BJ (cell line): ENCODE measurements at regions not wholly inside any gene's neighbourhood (a gene's known extent, or its start where the extent isn't known, plus 50 kb on each side); places are given as distances from the start of the nearest gene placed in this dataset.

ENCODE experiments used
- CTCF ChIA-PET: fragments of 350-600 bp; formaldehyde crosslinking; extraction: SDS; loops from one replicate; lab custom pipeline; 2021; ENCODE audit warnings: antibody characterized with exemption, inconsistent platforms; lab: Yijun Ruan, JAX
- POLR2A ChIA-PET: fragments of 300-600 bp; sonication (Branson Sonifier 250); formaldehyde crosslinking; extraction: SDS; loops from one replicate; lab custom pipeline; 2021; ENCODE audit warnings: antibody characterized with exemption; lab: Charles Lee
- DNase-seq: peaks from one replicate; pipeline ENCODE4 v3.0.0-alpha.2; 2011; ENCODE audit warnings: low read depth
- H3K27me3 ChIP-seq: 2 replicates; pipeline ENCODE4 v1.6.0; 2011; ENCODE audit warnings: low read length; ENCODE audit not compliant: control insufficient read depth, insufficient read depth
- H3K36me3 ChIP-seq: 2 replicates; pipeline ENCODE4 v1.5.1; 2011; ENCODE audit warnings: low read length; ENCODE audit not compliant: control insufficient read depth, insufficient read depth
- H3K4me3 ChIP-seq: 2 replicates; pipeline ENCODE4 v1.5.1; 2011; ENCODE audit warnings: low read depth, mild to moderate bottlenecking, control low read depth, low read length
- TF ChIP-seq, protein P1 (sequence below): IDR thresholded peaks from 2 replicates; pipeline ENCODE4 v1.5.1; 2011; ENCODE audit warnings: low read depth, mild to moderate bottlenecking, control low read depth, inconsistent platforms, low read length, moderate library complexity; ENCODE audit not compliant: insufficient read depth

DNA sequence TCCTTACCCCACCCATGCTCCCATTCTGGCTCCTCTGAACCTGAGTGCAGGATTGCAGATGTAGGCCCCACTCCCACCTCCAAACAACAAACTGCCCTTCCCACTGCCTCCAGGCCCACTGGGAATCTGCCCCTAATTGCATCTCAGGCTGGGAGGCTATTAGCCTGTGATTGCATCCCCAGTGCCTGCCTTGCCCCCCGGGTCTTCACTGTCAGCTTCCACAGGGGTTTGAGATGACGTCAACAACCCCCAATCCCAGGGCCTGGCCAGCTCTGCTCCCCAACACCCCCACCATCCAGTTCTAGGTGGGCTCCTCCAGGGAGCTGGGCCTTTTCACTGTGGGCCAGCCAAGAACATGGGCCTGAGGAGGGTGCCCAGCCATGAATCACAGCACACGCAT lies 91.5 kb downstream of the PCDH1 start:
- CTCF ChIA-PET: interaction anchor here (0.6 to 1.4 kb wide), 3 partner anchors 25 to 307 kb away, joined by 3 read pairs; no protein-coding TSS in a partner anchor
- peaks cover 34% of the 10 kb centered on the region for H3K27me3 ChIP-seq
- DNase-seq: no peak
- H3K36me3 ChIP-seq: no peaks in the 10 kb centered on the region
- POLR2A ChIA-PET: no interaction called here
- no peak overlapping the region for H3K4me3 ChIP-seq
- TF ChIP-seq, protein P1, sequence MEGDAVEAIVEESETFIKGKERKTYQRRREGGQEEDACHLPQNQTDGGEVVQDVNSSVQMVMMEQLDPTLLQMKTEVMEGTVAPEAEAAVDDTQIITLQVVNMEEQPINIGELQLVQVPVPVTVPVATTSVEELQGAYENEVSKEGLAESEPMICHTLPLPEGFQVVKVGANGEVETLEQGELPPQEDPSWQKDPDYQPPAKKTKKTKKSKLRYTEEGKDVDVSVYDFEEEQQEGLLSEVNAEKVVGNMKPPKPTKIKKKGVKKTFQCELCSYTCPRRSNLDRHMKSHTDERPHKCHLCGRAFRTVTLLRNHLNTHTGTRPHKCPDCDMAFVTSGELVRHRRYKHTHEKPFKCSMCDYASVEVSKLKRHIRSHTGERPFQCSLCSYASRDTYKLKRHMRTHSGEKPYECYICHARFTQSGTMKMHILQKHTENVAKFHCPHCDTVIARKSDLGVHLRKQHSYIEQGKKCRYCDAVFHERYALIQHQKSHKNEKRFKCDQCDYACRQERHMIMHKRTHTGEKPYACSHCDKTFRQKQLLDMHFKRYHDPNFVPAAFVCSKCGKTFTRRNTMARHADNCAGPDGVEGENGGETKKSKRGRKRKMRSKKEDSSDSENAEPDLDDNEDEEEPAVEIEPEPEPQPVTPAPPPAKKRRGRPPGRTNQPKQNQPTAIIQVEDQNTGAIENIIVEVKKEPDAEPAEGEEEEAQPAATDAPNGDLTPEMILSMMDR: no peak

DNA sequence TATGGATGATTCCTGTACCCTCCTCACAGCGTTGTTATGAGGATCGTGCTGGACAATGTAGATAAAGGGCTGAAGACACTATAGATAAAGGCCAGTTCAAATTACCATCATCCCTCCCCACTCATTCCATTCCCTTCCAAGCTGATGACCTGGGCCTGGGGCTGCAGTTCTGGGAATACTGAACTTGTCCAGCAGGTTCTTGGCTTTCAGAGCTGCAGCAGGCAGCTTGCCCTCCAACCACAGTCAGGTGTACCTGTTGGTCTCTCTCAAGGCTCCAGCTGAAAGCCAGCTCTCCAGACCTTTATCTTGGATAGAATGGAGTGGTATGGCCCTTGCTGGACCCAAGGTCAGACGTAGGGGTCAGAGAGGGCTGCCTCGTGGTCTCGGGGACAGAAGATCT lies 92.5 kb downstream of the PCDH1 start:
- DNase-seq: no peak
- Histone ChIP-seq H3K4me3 (no peak overlapping the region), H3K36me3 (no peaks in the 10 kb centered on the region), H3K27me3 (peaks cover 34% of the 10 kb centered on the region)
- TF ChIP-seq, protein P1: no peak
- ChIA-PET CTCF (interaction anchor here (0.7 to 1.4 kb wide), 6 partner anchors 26 to 96 kb away, joined by 3 to 4 read pairs (median 3); no protein-coding TSS in a partner anchor), POLR2A (no interaction called here)

DNA sequence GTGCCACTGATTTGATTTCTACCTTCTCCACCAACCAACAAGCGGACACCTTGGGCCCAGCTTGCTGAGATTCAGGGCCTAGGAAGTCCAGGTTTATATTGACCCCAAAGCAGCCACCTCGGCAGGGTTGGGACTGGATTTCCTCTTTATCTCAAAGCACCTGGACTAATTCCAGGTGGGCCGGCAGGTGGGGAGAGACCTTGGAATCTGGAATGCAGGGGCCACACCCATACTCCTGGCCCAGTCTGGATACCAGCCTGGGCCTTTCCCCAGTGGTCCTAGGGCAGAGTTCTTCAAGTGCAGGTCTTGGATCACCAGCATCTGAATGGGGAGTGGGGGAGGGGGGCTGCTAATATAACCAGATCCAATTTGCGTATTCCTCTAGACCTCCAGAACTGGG lies 93.1 kb downstream of the PCDH1 start:
- TF ChIP-seq, protein P1: no peak
- no peak for DNase-seq
- ChIA-PET POLR2A (no interaction called here), CTCF (interaction anchor here (0.7 to 1.4 kb wide), 5 partner anchors 27 to 96 kb away, joined by 3 to 4 read pairs (median 3); no protein-coding TSS in a partner anchor)
- peaks cover 31% of the 10 kb centered on the region for H3K27me3 ChIP-seq
- H3K36me3 ChIP-seq: no peaks in the 10 kb centered on the region
- no peak overlapping the region for H3K4me3 ChIP-seq

DNA sequence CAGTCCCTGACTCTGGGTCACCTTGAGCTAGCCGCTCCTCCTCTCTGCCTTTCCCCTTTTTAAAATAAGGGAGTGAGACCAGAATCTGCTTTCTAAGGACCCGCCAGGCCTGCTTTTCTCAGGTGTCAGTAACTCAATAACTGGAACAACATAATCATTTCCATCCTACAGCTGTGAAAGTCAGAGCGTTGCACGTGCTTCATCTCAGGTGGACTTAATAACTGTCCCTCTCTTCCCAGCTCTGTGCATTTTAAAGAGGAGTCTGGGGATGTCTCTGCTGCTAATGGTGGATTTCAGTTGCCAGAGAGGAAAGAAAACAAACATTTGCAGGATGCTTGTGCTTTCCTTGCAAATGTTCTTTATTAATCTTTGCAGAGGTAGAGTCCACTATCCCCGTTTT lies 93.7 kb downstream of the PCDH1 start:
- no peak overlapping the region for H3K4me3 ChIP-seq
- no peaks in the 10 kb centered on the region for H3K36me3 ChIP-seq
- ChIA-PET POLR2A (no interaction called here), CTCF (interaction anchor here (1.0 kb wide), 1 partner anchor 10 kb away, joined by 3 read pairs; no protein-coding TSS in a partner anchor)
- TF ChIP-seq, protein P1: no peak
- peaks cover 29% of the 10 kb centered on the region for H3K27me3 ChIP-seq
- no peak for DNase-seq

DNA sequence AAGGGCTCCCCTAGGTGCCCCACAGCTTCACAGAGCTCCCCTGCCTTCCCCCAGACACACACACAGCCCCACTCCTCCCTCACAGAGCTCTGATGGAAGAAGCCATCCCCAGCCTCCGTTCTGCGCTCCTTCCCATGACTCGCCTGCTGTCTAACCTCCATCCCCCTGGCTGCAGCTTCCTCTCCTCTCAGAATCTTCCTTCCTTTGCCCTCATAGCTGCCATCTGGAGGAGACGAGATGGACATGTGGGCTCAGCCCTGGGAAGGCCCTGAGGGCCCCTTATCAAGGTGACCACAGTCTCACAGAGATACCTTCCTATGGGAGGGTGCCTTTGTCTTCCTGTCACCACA lies 94.3 kb downstream of the PCDH1 start:
- Histone ChIP-seq H3K4me3 (no peak overlapping the region), H3K36me3 (no peaks in the 10 kb centered on the region), H3K27me3 (peaks cover 28% of the 10 kb centered on the region)
- TF ChIP-seq, protein P1: no peak
- ChIA-PET CTCF (interaction anchor here (1.0 kb wide), 1 partner anchor 11 kb away, joined by 3 read pairs; no protein-coding TSS in a partner anchor), POLR2A (no interaction called here)
- DNase-seq: no peak
